K562 (cell line): ENCODE measurements at regions not wholly inside any gene's neighbourhood (a gene's known extent, or its start where the extent isn't known, plus 50 kb on each side); places are given as distances from the start of the nearest gene placed in this dataset.

Experiments used
- CTCF ChIP-seq, 3 experiments: IDR thresholded peaks in 2 of 3; conservative IDR thresholded peaks in 1 of 3; 2 replicates each; pipeline ENCODE4 v1.5.1; 2011 to 2012; ENCODE audit warnings: low read length in 3 of 3, mild to moderate bottlenecking in 3 of 3, control low read depth in 2 of 3, improper control_type of control experiment in 1 of 3, inconsistent platforms in 1 of 3, low read depth in 1 of 3, mixed read lengths in 1 of 3, moderate library complexity in 1 of 3; ENCODE audit not compliant: insufficient read depth in 2 of 3
- NFE2L1 ChIP-seq: fragments of 450-650 bp; IDR thresholded peaks from 2 replicates; pipeline ENCODE4 v1.6.1; 2016; ENCODE audit warnings: missing genetic modification characterization, low read depth, mild to moderate bottlenecking, missing compliant biosample characterization, moderate library complexity, borderline replicate concordance
- NFIC ChIP-seq: fragments of 450-650 bp; IDR thresholded peaks from 2 replicates; pipeline ENCODE4 v1.6.1; 2017; ENCODE audit warnings: mild to moderate bottlenecking, inconsistent platforms
- PCBP2 ChIP-seq: fragments of 200-400 bp; formaldehyde crosslinking; IDR thresholded peaks from 2 replicates; pipeline ENCODE4 v1.6.1; 2018; ENCODE audit warnings: low read length, low read depth, mild to moderate bottlenecking, moderate library complexity; ENCODE audit not compliant: poor library complexity, severe bottlenecking
- POLR2A ChIP-seq: fragments of 450-650 bp; conservative IDR thresholded peaks from 2 replicates; pipeline ENCODE4 v1.6.1; 2016
- TF ChIP-seq, protein P1 (sequence below): sonication (generic); formaldehyde crosslinking; IDR thresholded peaks from 2 replicates; pipeline ENCODE4 v1.8.0; 2022; ENCODE audit warnings: missing genetic modification reagents, mild to moderate bottlenecking, borderline replicate concordance

DNA sequence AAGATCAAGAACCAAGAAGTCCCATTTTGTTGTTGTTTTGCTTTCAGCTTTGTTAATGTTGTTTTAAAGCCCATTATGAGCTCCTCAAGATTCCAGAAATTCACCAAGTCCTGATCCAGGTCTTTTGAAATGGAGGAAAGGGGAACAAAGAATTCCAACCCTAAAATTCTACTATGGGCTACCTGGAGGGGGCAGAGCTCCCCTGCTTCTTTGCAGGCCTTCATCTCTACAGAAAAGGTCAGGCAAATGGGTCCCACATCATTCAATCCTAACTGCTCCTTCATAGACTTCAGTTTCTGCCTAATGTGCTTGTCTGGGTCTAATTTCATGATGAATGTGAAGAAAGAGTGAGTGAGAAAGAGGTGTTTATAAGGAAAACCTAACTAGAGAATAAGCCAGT, 375.5 kb downstream of the TOX3 start:
- no peak for TF ChIP-seq PCBP2
- TF ChIP-seq POLR2A = no peak
- TF ChIP-seq, protein P1, sequence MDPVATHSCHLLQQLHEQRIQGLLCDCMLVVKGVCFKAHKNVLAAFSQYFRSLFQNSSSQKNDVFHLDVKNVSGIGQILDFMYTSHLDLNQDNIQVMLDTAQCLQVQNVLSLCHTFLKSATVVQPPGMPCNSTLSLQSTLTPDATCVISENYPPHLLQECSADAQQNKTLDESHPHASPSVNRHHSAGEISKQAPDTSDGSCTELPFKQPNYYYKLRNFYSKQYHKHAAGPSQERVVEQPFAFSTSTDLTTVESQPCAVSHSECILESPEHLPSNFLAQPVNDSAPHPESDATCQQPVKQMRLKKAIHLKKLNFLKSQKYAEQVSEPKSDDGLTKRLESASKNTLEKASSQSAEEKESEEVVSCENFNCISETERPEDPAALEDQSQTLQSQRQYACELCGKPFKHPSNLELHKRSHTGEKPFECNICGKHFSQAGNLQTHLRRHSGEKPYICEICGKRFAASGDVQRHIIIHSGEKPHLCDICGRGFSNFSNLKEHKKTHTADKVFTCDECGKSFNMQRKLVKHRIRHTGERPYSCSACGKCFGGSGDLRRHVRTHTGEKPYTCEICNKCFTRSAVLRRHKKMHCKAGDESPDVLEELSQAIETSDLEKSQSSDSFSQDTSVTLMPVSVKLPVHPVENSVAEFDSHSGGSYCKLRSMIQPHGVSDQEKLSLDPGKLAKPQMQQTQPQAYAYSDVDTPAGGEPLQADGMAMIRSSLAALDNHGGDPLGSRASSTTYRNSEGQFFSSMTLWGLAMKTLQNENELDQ (CRISPR knock-in tag) = no peak
- TF ChIP-seq CTCF (IDR thresholded peaks at IDR 0.05 in 2 of 3, conservative IDR thresholded peaks at IDR 0.05 in 1 of 3; ENCODE audit: insufficient read depth in 2 of 3, low read depth in 1 of 3, low read length in 3 of 3) = no peak
- no peak for TF ChIP-seq NFE2L1 (tag)
- TF ChIP-seq NFIC = no peak
